ENCODE measurements at regions not wholly inside any gene's neighbourhood (a gene's known extent, or its start where the extent isn't known, plus 50 kb on each side); places are given as distances from the start of the nearest gene placed in this dataset.

- BruUV-seq (replicated peaks) = no TSS peak
- CTCF ChIA-PET = interaction anchor here (0.6 to 2.1 kb wide), 4 partner anchors 10 to 314 kb away, joined by 3 to 8 read pairs (median 5); no protein-coding TSS in a partner anchor
- Histone ChIP-seq H3K23ac (ENCODE audit: low read depth, low read length) (peak overlapping the region; percentile 63; the same call in 1 of the 2 replicates), H4K20me1 (ENCODE audit: insufficient read depth, low read length) (no peaks in the 10 kb centered on the region), H2BK5ac (ENCODE audit: low read depth, low read length, poor library complexity, severe bottlenecking) (no peak overlapping the region), H3K18ac (ENCODE audit: low read depth, low read length) (peak overlapping the region; percentile 21; the same call in 1 of the 2 replicates), H4K8ac (ENCODE audit: low read depth in 2 of 2, low read length in 2 of 2) (peak overlapping the region in 1 of 2 experiments; percentile 74; a peak in 2 of 4 replicates), H3K36me3 (ENCODE audit: control insufficient read depth, insufficient read depth, low read length) (no peaks in the 10 kb centered on the region), H3K9me1 (ENCODE audit: insufficient read depth, low read length) (peaks cover 15% of the 10 kb centered on the region), H3K4me3 (ENCODE audit: insufficient read depth, low read depth, low read length) (no peak overlapping the region), H2AK9ac (replicated peaks; ENCODE audit: low read depth, low read length, poor library complexity) (no peak overlapping the region), H3K79me1 (ENCODE audit: low read depth in 1 of 2, low read length in 2 of 2) (no peaks in the 10 kb centered on the region), H3K27me3 (ENCODE audit: control insufficient read depth, insufficient read depth, low read length) (no peaks in the 10 kb centered on the region), H2BK120ac (ENCODE audit: low read depth, low read length) (peak overlapping the region; percentile 83), H2AK5ac (ENCODE audit: low read depth, low read length) (peak overlapping the region; percentile 57; the same call in 1 of the 2 replicates), H3K4me2 (ENCODE audit: low read depth, low read length) (peak overlapping the region; percentile 24), H3K4ac (ENCODE audit: low read depth, low read length) (peak overlapping the region; percentile 73), H3K9ac (ENCODE audit: low read depth, low read length) (no peak overlapping the region), H3K14ac (replicated peaks; ENCODE audit: low read depth, low read length) (peak overlapping the region; percentile 56), H2BK20ac (ENCODE audit: low read depth, low read length) (peak overlapping the region; percentile 83), H2AFZ (replicated peaks; ENCODE audit: low read length, poor library complexity) (peak overlapping the region; percentile 66), H4K5ac (ENCODE audit: low read depth, low read length) (peak overlapping the region; percentile 32; the same call in 1 of the 2 replicates), H3K27ac (ENCODE audit: insufficient read depth, low read length) (peak overlapping the region; percentile 40; the same call in 1 of the 2 replicates), H4K91ac (ENCODE audit: insufficient read depth, low read depth, low read length) (peak overlapping the region; percentile 65; the same call in 1 of the 2 replicates), H3K4me1 (ENCODE audit: control insufficient read depth, insufficient read depth, low read length) (peaks cover 18% of the 10 kb centered on the region), H2BK15ac (ENCODE audit: low read depth, low read length) (peak overlapping the region; percentile 33; the same call in 2 of the 3 replicates), H3K56ac (ENCODE audit: extremely low read depth, insufficient read depth, low read length) (no peak overlapping the region), H3K9me3 (ENCODE audit: control insufficient read depth, insufficient read depth, low read length) (no peaks in the 10 kb centered on the region)
- 51% methylated on average over 2 of the region's 5 CpGs; no CpG with 5 or more reads in 1 of the 2 experiments for WGBS, 2 experiments (ENCODE audit: extremely low coverage in 2 of 2, insufficient read length in 1 of 2)
- DNase-seq = peak; percentile 40
- intact Hi-C loops (cut with micrococcal nuclease) (no loop called here), in situ Hi-C loops (cut with MboI; ENCODE audit: low sequenced_read_pairs) (no loop called here), dilution Hi-C loops (cut with HindIII; ENCODE audit: low sequenced_read_pairs, unreplicated experiment) (no loop called here)
- ATAC-seq (ENCODE audit: low read depth) = peak; percentile 59
- TF ChIP-seq CEBPB (IDR thresholded peaks at IDR 0.05; ENCODE audit: low read depth, low read length) (peak; percentile 89), FOS (IDR thresholded peaks at IDR 0.05; ENCODE audit: low read depth, low read length) (no peak)
- POLR2A ChIA-PET (ENCODE audit: unreplicated experiment) = interaction anchor here (0.6 kb wide), 1 partner anchor 164 kb away, joined by 3 read pairs; no protein-coding TSS in a partner anchor
Measured at GRCh38 chr12:93107514-93108312, 178.6 kb upstream of the EEA1 start.

All from IMR-90 (cell line).